ENCODE measurements at regions not wholly inside any gene's neighbourhood (a gene's known extent, or its start where the extent isn't known, plus 50 kb on each side); places are given as distances from the start of the nearest gene placed in this dataset.
"Not testable (repeated sequence)": the region's sequence is repeated elsewhere in the genome, so short reads cannot be mapped to it uniquely, and the experiment has no call there.

GRCh38 chr2:180775711-180776110, 204.7 kb upstream of the UBE2E3 start:
- H3K4me3 ChIP-seq (ENCODE audit: low read depth, low read length): no peak overlapping the region
- no peak for DNase-seq (ENCODE audit: low read depth)
- TF ChIP-seq, protein P1, sequence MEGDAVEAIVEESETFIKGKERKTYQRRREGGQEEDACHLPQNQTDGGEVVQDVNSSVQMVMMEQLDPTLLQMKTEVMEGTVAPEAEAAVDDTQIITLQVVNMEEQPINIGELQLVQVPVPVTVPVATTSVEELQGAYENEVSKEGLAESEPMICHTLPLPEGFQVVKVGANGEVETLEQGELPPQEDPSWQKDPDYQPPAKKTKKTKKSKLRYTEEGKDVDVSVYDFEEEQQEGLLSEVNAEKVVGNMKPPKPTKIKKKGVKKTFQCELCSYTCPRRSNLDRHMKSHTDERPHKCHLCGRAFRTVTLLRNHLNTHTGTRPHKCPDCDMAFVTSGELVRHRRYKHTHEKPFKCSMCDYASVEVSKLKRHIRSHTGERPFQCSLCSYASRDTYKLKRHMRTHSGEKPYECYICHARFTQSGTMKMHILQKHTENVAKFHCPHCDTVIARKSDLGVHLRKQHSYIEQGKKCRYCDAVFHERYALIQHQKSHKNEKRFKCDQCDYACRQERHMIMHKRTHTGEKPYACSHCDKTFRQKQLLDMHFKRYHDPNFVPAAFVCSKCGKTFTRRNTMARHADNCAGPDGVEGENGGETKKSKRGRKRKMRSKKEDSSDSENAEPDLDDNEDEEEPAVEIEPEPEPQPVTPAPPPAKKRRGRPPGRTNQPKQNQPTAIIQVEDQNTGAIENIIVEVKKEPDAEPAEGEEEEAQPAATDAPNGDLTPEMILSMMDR (IDR thresholded peaks at IDR 0.05; ENCODE audit: control insufficient read depth, extremely low read depth, insufficient read depth): no peak

- not testable (repeated sequence) for DNase-seq (ENCODE audit: low read depth); H3K4me3 ChIP-seq (ENCODE audit: low read depth, low read length)
Observed at GRCh38 chr2:180765316-180765715, 215.1 kb upstream of the UBE2E3 start.

DNA sequence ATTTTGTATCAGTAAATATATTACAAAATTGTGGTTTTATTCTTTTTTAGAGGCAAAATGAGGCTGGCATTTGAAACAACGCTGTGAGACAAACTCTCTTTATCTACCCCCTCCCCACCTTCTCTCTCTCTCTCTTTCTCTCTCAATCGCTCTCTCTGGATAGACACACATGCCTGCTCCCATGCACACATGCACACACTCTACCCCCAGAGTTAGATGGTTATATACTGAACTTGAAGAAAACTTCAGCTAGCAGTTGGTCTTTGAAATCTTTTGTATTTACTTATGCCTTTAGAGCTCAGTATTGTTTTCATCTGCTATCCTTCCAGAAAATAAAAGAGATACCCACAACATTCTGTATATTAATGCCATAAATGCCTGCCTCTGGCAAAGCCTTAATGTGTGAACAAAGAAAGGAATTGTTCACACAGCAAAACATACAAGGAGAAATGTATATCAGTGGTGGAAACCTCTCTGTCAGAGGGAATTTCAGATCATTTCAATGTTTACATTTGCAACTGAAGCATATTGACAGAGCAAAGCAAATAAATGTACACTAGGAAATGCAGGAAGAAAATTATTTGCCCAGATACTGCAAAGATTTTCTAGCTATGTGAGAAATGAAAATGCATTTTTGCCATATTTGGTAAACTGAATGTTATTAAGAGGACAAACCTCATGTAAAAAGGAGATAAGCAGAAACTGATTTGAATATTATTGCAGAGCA, 217.0 kb upstream of the UBE2E3 start:
- peak; percentile 77 for DNase-seq (ENCODE audit: low read depth)
- TF ChIP-seq, protein P1 (IDR thresholded peaks at IDR 0.05; ENCODE audit: control insufficient read depth, extremely low read depth, insufficient read depth): no peak
- H3K4me3 ChIP-seq (ENCODE audit: low read depth, low read length): no peak overlapping the region; the same call in 1 of the 2 replicates

DNA sequence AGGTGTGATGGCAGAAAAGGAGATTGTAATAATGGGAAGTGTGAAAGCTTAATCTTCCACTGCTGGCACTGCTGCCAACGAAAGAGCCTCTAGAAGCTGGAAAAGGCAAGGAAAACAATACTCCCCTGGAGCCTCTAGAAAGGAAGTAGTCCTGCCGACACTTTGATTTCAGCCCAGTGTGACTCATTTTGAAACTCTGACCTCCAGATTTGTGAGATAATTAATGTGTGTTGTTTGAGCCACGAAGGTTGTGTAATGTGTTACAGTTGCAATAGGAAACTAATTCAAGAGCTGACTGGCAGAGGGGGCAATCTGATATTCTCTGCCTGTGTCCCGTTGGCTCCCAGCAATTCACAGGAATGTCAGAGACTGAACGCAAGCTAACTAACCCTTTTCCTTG, 219.2 kb upstream of the UBE2E3 start:
- H3K4me3 ChIP-seq (ENCODE audit: low read depth, low read length): no peak overlapping the region
- TF ChIP-seq, protein P1 (IDR thresholded peaks at IDR 0.05; ENCODE audit: control insufficient read depth, extremely low read depth, insufficient read depth): no peak
- no peak for DNase-seq (ENCODE audit: low read depth)

DNA sequence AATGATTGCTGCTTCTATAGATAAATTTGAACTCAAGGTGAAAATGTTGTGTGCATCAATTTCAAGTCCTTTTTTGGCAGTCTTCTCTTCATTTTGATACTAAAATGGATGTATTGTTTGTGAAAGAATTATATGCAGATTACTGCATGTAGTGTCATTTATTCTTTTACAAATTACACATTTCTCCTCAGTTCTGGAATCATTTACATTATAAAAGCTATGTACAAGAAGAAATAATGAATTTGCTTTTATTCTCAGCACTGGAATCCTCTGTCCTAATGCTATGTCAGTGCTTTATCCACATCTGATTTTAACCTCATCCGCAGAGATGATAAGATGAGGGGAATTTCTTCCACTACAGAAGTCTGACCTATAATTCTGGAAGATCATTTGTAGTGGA, 220.8 kb upstream of the UBE2E3 start:
- TF ChIP-seq, protein P1 (IDR thresholded peaks at IDR 0.05; ENCODE audit: control insufficient read depth, extremely low read depth, insufficient read depth): no peak
- no peak overlapping the region for H3K4me3 ChIP-seq (ENCODE audit: low read depth, low read length)
- DNase-seq (ENCODE audit: low read depth): no peak

DNA sequence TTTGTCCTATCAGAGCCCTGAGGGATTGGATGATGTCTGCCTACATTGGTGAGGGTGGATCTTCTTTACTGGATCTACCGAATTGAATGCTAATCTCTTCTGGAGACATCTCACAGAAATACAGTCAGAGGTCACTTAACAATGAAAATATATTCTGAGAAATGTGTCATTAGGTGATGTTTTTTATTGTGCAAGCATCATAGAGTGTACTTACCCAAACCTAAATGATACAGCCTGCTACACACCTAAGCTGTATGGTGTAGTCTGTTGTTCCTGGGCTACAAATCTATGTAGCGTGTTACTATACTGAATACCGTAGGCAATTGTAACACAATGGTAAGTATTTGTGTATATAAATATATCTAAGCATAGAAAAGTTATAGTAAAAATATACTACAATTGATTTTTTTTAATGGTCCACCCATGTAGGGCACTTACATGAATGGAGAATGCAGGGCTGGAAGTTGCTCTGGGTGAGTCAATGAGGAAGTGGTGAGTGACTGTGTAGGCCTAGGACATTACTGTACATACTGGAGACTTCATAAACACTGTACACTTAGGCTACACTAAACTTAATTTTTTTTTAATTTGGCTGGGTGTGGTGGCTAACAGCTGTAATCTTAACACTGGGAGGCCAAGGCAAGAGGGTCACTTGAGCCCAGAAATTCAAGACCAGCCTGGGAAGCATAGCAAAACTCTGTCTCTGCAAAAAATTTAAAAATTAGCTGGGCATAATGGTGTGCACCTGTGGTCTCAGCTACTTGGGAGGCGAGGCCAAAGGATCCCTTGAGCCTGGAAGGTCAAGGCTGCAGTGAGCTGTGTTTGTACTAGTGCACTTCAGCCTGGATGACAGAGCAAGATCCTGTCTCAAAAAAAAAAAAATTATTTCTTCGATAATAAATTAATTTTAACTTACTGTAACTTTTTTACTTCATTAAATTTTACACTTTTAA, 226.3 kb upstream of the UBE2E3 start:
- no peak overlapping the region for H3K4me3 ChIP-seq (ENCODE audit: low read depth, low read length)
- no peak for DNase-seq (ENCODE audit: low read depth)
- TF ChIP-seq, protein P1 (IDR thresholded peaks at IDR 0.05; ENCODE audit: control insufficient read depth, extremely low read depth, insufficient read depth): no peak

- DNase-seq (ENCODE audit: low read depth): no peak
- no peak overlapping the region for H3K4me3 ChIP-seq (ENCODE audit: low read depth, low read length)
- TF ChIP-seq, protein P1 (IDR thresholded peaks at IDR 0.05; ENCODE audit: control insufficient read depth, extremely low read depth, insufficient read depth): no peak
Observed at GRCh38 chr2:180751306-180751920, 229.0 kb upstream of the UBE2E3 start.
